Upper lobe of left lung (tissue), 6 donors: ENCODE measurements at regions not wholly inside any gene's neighbourhood (a gene's known extent, or its start where the extent isn't known, plus 50 kb on each side); places are given as distances from the start of the nearest gene placed in this dataset.
"Not testable (repeated sequence)": the region's sequence is repeated elsewhere in the genome, so short reads cannot be mapped to it uniquely, and the experiment has no call there.

Source experiments
- ATAC-seq, 2 donors: fragments of 200-7000 bp; cut with Tn5 transposase; one replicate each; pipeline ENCODE4 v1.9.1; 2022; ENCODE audit warnings: mild to moderate bottlenecking in 2 of 2, moderate library complexity in 2 of 2; ENCODE audit not compliant: low FRiP score in 2 of 2
- DNase-seq, 2 donors: peaks; one replicate each; pipeline ENCODE4 v3.0.0-alpha.2; 2019 to 2020
- H3K27ac ChIP-seq, 4 donors: fragments of 200-600 bp; sonication (generic); one replicate each; pipeline ENCODE4 v1.5.1; 2016 to 2019
- H3K27me3 ChIP-seq, 4 donors: fragments of 200-600 bp; sonication (generic); one replicate each; pipeline ENCODE4 v1.5.1; 2017 to 2019
- H3K36me3 ChIP-seq, 4 donors: fragments of 200-600 bp; sonication (generic); one replicate each; pipeline ENCODE4 v1.5.1; 2016 to 2019
- H3K4me1 ChIP-seq, 4 donors: fragments of 200-600 bp; sonication (generic); one replicate each; pipeline ENCODE4 v1.5.1; 2018 to 2019
- H3K4me3 ChIP-seq, 4 donors: fragments of 200-600 bp; sonication (generic); one replicate each; pipeline ENCODE4 v1.5.1; 2017 to 2019; ENCODE audit warnings: mild to moderate bottlenecking in 2 of 4, moderate library complexity in 1 of 4
- H3K9me3 ChIP-seq, 4 donors: fragments of 200-600 bp; sonication (generic); one replicate each; pipeline ENCODE4 v1.5.1; 2018 to 2019
- CTCF ChIP-seq, 6 experiments: fragments of 450-650 bp in 4 of 6; fragments of 200-600 bp in 2 of 6; sonication (generic) in 2 of 6; IDR thresholded peaks; one replicate each; pipeline ENCODE4 v1.5.1; 2016 to 2019; ENCODE audit warnings: antibody characterized with exemption in 6 of 6
- EP300 ChIP-seq, 4 donors: sonication (generic); formaldehyde crosslinking; IDR thresholded peaks; one replicate each; pipeline ENCODE4 v1.5.1; 2017; ENCODE audit warnings: antibody characterized with exemption in 4 of 4, control low read depth in 2 of 4
- POLR2A ChIP-seq, 4 donors: fragments of 450-650 bp; IDR thresholded peaks; one replicate each; pipeline ENCODE4 v1.5.1; 2016 to 2017; ENCODE audit warnings: antibody characterized with exemption in 4 of 4, mild to moderate bottlenecking in 2 of 4
- POLR2AphosphoS5 ChIP-seq, 2 donors: sonication (generic); formaldehyde crosslinking; IDR thresholded peaks; one replicate each; pipeline ENCODE4 v1.5.1; 2017; ENCODE audit warnings: antibody characterized with exemption in 2 of 2
- WGBS, 2 donors: methylation state at CpG; one replicate each; pipeline ENCODE4 v1.1.5; 2017 to 2018; 5-methylcytosine and 5-hydroxymethylcytosine counted together
- donor health status: DM: no; HTN: no; CAD: no; lungs with moderate emphysema.
- donor health status: DM: no; HTN: yes; CAD: no; lungs with severe emphysema.

DNA sequence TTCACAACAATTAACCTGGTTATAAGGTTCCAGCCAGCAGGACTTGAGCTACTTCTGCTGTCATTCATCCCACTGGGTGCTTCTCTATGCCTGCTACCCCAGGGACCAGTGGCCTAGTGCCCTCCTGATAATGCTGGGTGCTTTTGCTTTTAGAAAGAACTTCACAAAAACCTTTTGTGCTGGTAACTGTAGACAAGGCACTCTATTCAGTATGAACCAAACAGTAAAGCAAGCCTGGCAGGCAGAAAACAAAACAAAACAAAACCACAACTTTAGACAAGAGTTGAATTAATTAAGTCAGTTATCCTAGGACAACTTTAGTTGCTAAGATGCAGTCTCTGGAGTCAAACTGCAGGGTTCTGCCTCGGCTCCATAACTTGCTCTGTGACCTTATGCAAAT lies 61.9 kb upstream of the ADGRL2 start:
- WGBS, 2 donors = 79 to 88% methylated on average over 1 of the region's 1 CpG
- Histone ChIP-seq H3K27me3 (no peaks in the 10 kb centered on the region), H3K9me3 (no peaks in the 10 kb centered on the region), H3K36me3 (no peaks in the 10 kb centered on the region), H3K4me3 (no peak overlapping the region), H3K4me1 (peaks cover 0 to 9% (median 1%) of the 10 kb centered on the region in 4 donors), H3K27ac (no peak overlapping the region)
- DNase-seq (no peak), ATAC-seq (no peak)
- TF ChIP-seq POLR2AphosphoS5 (IDR thresholded peaks at IDR 0.05) = no peak
- TF ChIP-seq EP300 (IDR thresholded peaks at IDR 0.05) = no peak
- no peak for TF ChIP-seq POLR2A (IDR thresholded peaks at IDR 0.05)
- TF ChIP-seq CTCF (IDR thresholded peaks at IDR 0.05) = no peak

DNA sequence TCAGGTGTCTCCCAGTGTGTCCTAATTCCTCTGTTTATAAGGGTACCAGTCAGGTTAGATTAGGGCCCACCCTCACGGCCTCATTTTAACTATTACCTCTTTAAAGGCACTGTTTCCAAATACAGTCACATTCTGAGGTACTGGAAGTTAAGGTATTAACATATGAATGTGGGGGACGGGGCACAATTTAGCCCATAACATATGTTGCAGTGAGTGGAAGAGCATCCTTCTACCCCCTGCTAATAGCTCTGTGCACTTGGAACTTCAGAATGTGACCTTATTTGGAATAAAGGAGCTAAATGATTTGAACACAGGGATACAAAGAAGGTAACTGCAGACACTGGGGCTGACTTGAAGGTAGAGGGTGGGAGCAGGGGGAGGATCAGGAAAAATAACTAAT lies 67.3 kb upstream of the ADGRL2 start:
- H3K4me1 ChIP-seq = no peaks in the 10 kb centered on the region
- no peak for ATAC-seq

GRCh38 chr1:81731989-81732388 lies 68.7 kb upstream of the ADGRL2 start:
- no peaks in the 10 kb centered on the region for H3K27me3 ChIP-seq
- no peaks in the 10 kb centered on the region for H3K4me1 ChIP-seq
- H3K4me3 ChIP-seq = no peak overlapping the region
- TF ChIP-seq POLR2AphosphoS5 (IDR thresholded peaks at IDR 0.05) (no peak), POLR2A (IDR thresholded peaks at IDR 0.05) (no peak), EP300 (IDR thresholded peaks at IDR 0.05) (no peak), CTCF (IDR thresholded peaks at IDR 0.05) (no peak)
- no peaks in the 10 kb centered on the region for H3K9me3 ChIP-seq
- no peak overlapping the region for H3K27ac ChIP-seq
- no peaks in the 10 kb centered on the region for H3K36me3 ChIP-seq
- DNase-seq (no peak), ATAC-seq (no peak)

More for the DNA sequence above, 67.3 kb upstream of the ADGRL2 start:
- H3K9me3 ChIP-seq = no peaks in the 10 kb centered on the region
- H3K27ac ChIP-seq = no peak overlapping the region
- TF ChIP-seq POLR2A (IDR thresholded peaks at IDR 0.05) (no peak), CTCF (IDR thresholded peaks at IDR 0.05) (no peak), EP300 (IDR thresholded peaks at IDR 0.05) (no peak), POLR2AphosphoS5 (IDR thresholded peaks at IDR 0.05) (no peak)
- DNase-seq = no peak
- 81 to 92% methylated on average over 2 of the region's 2 CpGs for WGBS, 2 donors
- no peaks in the 10 kb centered on the region for H3K36me3 ChIP-seq
- H3K27me3 ChIP-seq = no peaks in the 10 kb centered on the region
- no peak overlapping the region for H3K4me3 ChIP-seq

DNA sequence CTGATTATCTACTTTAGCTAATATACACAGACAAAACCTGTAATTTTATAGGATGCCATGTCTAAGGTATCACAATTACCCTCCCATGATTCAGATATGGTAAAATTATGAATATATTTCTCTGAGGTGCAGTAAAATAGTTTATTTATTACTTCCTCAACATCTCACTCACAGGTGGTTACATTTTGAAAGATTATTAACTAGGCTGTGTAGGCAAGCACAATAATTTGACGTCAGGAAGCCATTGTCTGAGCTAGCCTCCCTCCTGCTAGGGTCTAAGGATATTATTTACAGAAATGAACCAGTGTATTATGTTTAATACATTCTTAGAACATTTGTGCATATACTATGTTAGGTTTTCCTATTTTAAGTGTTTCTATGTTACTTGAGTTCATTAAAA lies 69.9 kb upstream of the ADGRL2 start:
- no peak for ATAC-seq
- Histone ChIP-seq H3K27ac (no peak overlapping the region), H3K4me1 (no peaks in the 10 kb centered on the region), H3K27me3 (no peaks in the 10 kb centered on the region), H3K9me3 (no peaks in the 10 kb centered on the region), H3K36me3 (no peaks in the 10 kb centered on the region), H3K4me3 (no peak overlapping the region)
- no peak for DNase-seq
- no peak for TF ChIP-seq POLR2AphosphoS5 (IDR thresholded peaks at IDR 0.05)
- no peak for TF ChIP-seq EP300 (IDR thresholded peaks at IDR 0.05)
- TF ChIP-seq CTCF (IDR thresholded peaks at IDR 0.05) = no peak
- TF ChIP-seq POLR2A (IDR thresholded peaks at IDR 0.05) = no peak
- 78 to 82% methylated on average over 1 of the region's 1 CpG for WGBS, 2 donors

DNA sequence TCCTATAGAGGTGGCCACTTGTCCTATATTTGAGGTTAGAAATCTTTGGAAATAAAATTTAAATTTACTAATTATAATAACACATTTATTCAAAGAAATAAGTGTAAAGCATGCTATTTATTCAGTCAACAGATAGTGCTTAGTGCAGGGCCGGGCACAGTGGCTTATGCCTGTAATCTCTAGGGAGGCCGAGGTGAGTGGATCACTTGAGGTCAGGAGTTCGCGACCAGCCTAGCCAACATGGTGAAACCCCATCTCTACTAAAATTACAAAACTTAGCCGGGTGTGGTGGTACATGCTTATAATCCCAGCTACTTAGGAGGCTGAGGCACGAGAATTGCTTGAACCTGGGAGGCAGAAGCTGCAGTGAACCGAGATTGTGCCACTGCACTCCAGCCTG lies 70.4 kb upstream of the ADGRL2 start:
- not testable (repeated sequence) for H3K9me3 ChIP-seq, H3K4me1 ChIP-seq, H3K4me3 ChIP-seq, ATAC-seq, H3K27ac ChIP-seq, DNase-seq, H3K36me3 ChIP-seq, H3K27me3 ChIP-seq
- 87 to 94% methylated on average over 7 of the region's 7 CpGs for WGBS, 2 donors
